ENCODE measurements at regions not wholly inside any gene's neighbourhood (a gene's known extent, or its start where the extent isn't known, plus 50 kb on each side); places are given as distances from the start of the nearest gene placed in this dataset.

- TF ChIP-seq, protein P1, sequence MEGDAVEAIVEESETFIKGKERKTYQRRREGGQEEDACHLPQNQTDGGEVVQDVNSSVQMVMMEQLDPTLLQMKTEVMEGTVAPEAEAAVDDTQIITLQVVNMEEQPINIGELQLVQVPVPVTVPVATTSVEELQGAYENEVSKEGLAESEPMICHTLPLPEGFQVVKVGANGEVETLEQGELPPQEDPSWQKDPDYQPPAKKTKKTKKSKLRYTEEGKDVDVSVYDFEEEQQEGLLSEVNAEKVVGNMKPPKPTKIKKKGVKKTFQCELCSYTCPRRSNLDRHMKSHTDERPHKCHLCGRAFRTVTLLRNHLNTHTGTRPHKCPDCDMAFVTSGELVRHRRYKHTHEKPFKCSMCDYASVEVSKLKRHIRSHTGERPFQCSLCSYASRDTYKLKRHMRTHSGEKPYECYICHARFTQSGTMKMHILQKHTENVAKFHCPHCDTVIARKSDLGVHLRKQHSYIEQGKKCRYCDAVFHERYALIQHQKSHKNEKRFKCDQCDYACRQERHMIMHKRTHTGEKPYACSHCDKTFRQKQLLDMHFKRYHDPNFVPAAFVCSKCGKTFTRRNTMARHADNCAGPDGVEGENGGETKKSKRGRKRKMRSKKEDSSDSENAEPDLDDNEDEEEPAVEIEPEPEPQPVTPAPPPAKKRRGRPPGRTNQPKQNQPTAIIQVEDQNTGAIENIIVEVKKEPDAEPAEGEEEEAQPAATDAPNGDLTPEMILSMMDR (IDR thresholded peaks at IDR 0.05; ENCODE audit: insufficient read depth, low read length) = no peak
- no peak for TF ChIP-seq POLR2AphosphoS5 (IDR thresholded peaks at IDR 0.05; ENCODE audit: low read depth)
Observed at GRCh38 chr5:171682801-171683200, 102.8 kb upstream of the SMIM23 start.

Data from HL-60 (cell line).